Posterior cingulate gyrus (tissue), 11 donors: ENCODE measurements at regions not wholly inside any gene's neighbourhood (a gene's known extent, or its start where the extent isn't known, plus 50 kb on each side); places are given as distances from the start of the nearest gene placed in this dataset.
"Not testable (repeated sequence)": the region's sequence is repeated elsewhere in the genome, so short reads cannot be mapped to it uniquely, and the experiment has no call there.

Experiments used
- DNase-seq, 10 donors: peaks; one replicate each; pipeline versions ENCODE4 v3.0.0 to v3.0.0-alpha.2; 2020 to 2021; ENCODE audit warnings: mixed read lengths in 3 of 10
- intact Hi-C: fragments of 100-400 bp; cut with DNase I; formaldehyde crosslinking; loops from one replicate; pipeline ENCODE4 v1.15.1; 2023

DNA sequence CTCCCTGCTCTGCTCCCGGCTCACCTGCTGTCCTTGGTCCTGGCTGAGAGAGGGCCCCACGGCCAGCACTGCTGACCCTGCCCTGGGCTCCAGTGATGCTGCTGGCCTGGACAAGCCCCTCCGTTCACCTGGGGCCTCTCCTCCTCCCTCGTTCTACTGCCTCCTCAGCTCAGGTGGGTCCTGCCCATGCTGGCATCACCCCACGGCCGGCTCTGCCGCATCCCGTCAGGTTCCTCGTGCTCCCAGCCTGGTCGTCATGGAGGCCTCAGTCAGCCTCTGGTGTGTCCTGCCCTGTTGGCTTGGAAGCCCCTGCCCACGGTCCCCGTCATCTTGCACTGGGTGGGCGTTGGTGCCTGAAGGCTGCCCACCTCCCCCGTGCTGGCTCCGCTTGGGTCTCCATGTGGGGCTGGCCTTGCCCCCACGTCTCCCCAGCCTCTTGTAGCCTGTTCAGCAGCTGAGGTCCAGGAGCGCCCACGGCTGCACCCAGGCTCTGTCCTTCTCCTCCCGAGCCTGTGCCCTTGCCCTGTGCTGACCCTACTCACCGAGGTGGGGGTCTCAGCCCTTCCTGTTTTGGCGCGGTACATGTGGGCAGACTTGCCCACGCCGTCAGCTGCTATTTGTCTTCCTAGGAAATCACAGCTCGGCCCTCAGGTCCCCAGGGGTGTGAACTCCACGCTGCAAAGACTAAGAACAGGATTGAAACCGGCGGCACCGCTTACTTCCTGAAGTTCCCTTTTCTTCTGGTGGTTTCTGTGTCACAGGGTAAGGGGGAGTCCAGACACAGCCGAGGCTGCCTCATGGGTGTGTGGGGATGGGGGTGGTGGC, 121.6 kb downstream of the TMEM121 start:
- intact Hi-C loops, result no loop called here
- DNase-seq, result peak in 2 of 10 donors; percentile 77 to 79

GRCh38 chr14:105648609-105649535, 122.5 kb downstream of the TMEM121 start:
- DNase-seq, result peak in 2 of 10 donors; percentile 75 to 78
- intact Hi-C loops, result not testable (repeated sequence)

DNA sequence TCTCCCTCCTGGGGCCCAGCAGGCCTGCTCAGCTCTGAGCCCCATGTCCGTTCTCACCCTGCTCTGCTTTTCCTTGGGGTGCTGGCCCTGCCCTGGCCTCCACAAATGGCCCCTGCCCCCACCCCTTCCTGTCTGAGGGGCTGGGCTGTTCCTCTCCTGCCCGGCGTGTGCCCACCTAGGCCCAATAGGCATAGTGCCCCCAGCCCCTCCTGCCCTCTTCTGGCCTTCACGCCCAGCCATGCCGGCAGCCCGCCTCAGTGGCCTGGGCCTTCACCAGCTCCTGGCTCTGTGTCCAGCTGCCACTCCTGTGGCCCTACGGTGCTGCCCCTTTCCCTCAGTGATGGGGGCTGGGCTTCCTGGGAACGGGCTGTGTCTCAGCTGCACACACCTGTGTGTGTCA, 125.9 kb downstream of the TMEM121 start:
- peak in 2 of 10 donors; percentile 55 to 59 for DNase-seq
- intact Hi-C loops, result not testable (repeated sequence)

GRCh38 chr14:105653921-105654320, 127.5 kb downstream of the TMEM121 start:
- DNase-seq, result peak in 1 of 10 donors; percentile 11
- intact Hi-C loops, result not testable (repeated sequence)

DNA sequence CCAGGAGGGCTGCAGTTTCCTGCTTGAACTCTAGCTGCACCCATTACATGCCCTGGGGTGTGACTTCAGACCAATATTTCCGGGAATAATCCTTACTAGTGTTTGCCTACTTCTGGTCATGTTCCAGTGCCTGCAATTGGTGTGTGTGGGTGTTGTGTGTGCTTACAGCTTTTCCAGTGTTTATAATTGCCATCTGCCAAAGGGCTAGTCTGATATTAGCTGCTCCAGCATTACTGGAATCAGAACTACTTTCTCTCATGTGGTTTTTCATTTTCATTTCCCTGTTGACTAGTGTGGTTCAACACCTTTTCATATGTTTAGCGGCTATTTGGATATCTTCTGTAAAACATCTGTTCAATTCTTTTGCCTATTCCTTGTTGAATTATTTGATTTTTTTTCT, 132.9 kb downstream of the TMEM121 start:
- intact Hi-C loops, DNase-seq: not testable (repeated sequence)

GRCh38 chr14:105659935-105660527, 133.6 kb downstream of the TMEM121 start:
- peak in 1 of 10 donors; percentile 24 for DNase-seq
- intact Hi-C loops, result no loop called here

- peak in 2 of 10 donors; percentile 32 to 66 for DNase-seq
- intact Hi-C loops, result no loop called here
These were observed 134.6 kb downstream of the TMEM121 start for GRCh38 chr14:105660816-105661531.

- intact Hi-C loops, result not testable (repeated sequence)
- DNase-seq, result peak in 3 of 10 donors; percentile 40 to 81 (median 59)
These were observed 135.7 kb downstream of the TMEM121 start for GRCh38 chr14:105662043-105662442.

GRCh38 chr14:105662592-105662991, 136.2 kb downstream of the TMEM121 start:
- intact Hi-C loops, result not testable (repeated sequence)
- DNase-seq, result peak in 2 of 10 donors; percentile 66 to 81

GRCh38 chr14:105663323-105663722, 136.9 kb downstream of the TMEM121 start:
- intact Hi-C loops, result not testable (repeated sequence)

GRCh38 chr14:105663818-105664596, 137.6 kb downstream of the TMEM121 start:
- peak in 4 of 10 donors; percentile 10 to 86 (median 48) for DNase-seq
- intact Hi-C loops, result not testable (repeated sequence)

More at GRCh38 chr14:105663323-105663722, 136.9 kb downstream of the TMEM121 start:
- peak in 2 of 10 donors; percentile 20 to 26 for DNase-seq

- intact Hi-C loops, result no loop called here
- peak in 1 of 10 donors; percentile 77 for DNase-seq
These were observed 138.3 kb downstream of the TMEM121 start for GRCh38 chr14:105664691-105665090.

GRCh38 chr14:105665247-105665950, 139.0 kb downstream of the TMEM121 start:
- intact Hi-C loops, result no loop called here
- DNase-seq, result peak in 1 of 10 donors; percentile 38

DNA sequence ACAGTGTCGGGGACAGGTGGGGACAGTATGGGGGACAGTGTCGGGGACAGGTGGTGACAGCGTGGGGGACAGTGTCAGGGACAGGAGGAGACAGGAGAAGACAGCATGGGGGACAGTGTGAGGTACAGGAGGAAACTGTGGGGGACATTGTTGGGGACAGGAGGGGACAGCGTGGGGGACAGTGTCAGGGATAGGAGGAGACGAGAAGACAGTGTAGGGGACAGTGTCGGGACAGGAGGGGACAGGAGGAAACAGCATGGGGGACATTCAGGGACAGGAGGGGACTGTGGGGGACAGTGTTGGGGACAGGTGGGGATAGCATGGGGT, 139.5 kb downstream of the TMEM121 start:
- DNase-seq, result peak in 1 of 10 donors; percentile 5
- intact Hi-C loops, result no loop called here

- DNase-seq, result peak in 2 of 10 donors; percentile 27 to 69
- intact Hi-C loops, result no loop called here
These were observed 140.0 kb downstream of the TMEM121 start for GRCh38 chr14:105666420-105666819.

DNA sequence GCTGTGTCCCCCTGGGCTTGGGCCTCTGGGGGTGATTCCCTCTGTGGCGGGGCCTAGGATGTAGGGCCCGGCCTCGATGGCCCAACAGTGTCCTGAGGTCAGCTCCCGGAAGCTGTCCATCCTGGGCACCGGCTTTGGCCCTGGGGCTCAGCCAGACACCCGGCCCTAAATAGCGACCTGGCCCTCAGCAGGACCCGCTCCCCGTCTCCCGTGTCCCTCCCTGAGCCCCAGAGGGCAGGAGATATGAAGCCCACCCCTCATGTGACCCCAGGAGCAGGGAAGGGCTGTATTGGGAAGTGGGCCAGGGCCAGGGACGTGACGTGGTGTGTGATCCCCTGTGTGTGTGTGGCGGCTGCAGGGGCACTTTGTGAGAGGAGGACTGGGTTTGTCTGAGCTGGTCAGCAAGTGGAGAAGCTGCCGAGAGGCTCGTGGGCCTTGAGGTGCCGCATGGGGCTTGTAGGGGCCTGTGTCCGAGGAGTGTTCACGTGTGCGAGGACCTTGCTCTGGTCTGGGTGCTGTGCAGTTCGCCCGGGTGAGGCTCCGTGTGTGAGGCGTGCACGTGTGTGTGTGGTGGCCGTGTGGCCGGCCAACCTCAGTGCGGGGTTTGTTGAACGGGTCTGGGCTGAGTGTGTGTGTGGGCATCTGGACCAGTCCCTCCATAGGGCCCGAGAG, 140.7 kb downstream of the TMEM121 start:
- DNase-seq, result peak in 2 of 10 donors; percentile 64 to 75
- intact Hi-C loops, result not testable (repeated sequence)

DNA sequence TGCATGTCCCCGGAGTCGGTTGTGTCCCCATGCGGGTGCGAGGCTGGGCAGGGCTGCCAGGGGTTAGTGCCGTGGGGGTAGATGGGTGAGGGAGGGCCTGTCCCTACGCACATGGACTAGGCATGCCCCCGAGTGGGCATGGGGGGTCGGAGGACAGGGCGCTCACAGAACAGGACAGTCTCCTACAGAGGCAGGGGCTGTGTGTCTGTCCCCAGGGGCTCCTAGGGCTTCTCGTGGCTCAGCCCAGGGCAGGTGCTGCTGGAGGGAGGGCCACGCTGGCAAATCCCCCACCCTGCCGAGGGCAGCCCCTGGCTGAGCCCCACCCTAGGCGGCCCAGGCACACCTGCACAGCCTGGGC, 141.3 kb downstream of the TMEM121 start:
- intact Hi-C loops, result not testable (repeated sequence)
- DNase-seq, result peak in 2 of 10 donors; percentile 57 to 82

DNA sequence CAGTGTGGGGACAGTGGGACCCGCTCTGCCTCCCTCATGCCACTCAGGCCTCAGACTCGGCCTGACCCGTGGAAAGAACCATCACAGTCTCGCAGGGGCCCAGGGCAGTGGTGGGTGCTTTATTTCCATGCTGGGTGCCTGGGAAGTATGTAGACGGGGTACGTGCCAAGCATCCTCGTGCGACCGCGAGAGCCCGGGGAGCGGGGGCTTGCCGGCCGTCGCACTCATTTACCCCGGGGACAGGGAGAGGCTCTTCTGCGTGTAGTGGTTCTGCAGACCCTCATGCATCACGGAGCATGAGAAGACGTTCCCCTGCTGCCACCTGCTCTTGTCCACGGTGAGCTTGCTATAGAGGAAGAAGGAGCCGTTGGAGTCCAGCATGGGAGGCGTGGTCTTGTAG, 141.6 kb downstream of the TMEM121 start:
- peak in 2 of 10 donors; percentile 64 to 82 for DNase-seq
- intact Hi-C loops, result not testable (repeated sequence)
